A549 (cell line): ENCODE measurements at regions not wholly inside any gene's neighbourhood (a gene's known extent, or its start where the extent isn't known, plus 50 kb on each side); places are given as distances from the start of the nearest gene placed in this dataset.

Experiments used
- BHLHE40 ChIP-seq: IDR thresholded peaks from 2 replicates; pipeline ENCODE4 v1.6.1; 2012; ENCODE audit warnings: low read depth, low read length, inconsistent platforms
- ELK1 ChIP-seq: fragments of 150-350 bp; IDR thresholded peaks from 2 replicates; pipeline ENCODE4 v1.6.1; 2014; ENCODE audit warnings: low read depth, mild to moderate bottlenecking, low read length
- FOSL2 ChIP-seq, 2 experiments: fragments of 450-650 bp in 1 of 2; fragments of >200 bp in 1 of 2; sonication (Bioruptor Twin) in 1 of 2; formaldehyde crosslinking; IDR thresholded peaks; 2 replicates each; pipeline versions ENCODE4 v1.5.0 to v1.6.1; 2016 to 2020; ENCODE audit warnings: mild to moderate bottlenecking in 1 of 2, moderate library complexity in 1 of 2
- MAZ ChIP-seq: fragments of 150-350 bp; IDR thresholded peaks from 2 replicates; pipeline ENCODE4 v1.6.1; 2014; ENCODE audit warnings: antibody characterized with exemption, low read depth, low read length, borderline replicate concordance
- POLR2A ChIP-seq: IDR thresholded peaks from 2 replicates; pipeline ENCODE4 v1.6.1; 2012; ENCODE audit warnings: mild to moderate bottlenecking, low read length
- USF2 ChIP-seq: fragments of 450-650 bp; IDR thresholded peaks from 2 replicates; pipeline ENCODE4 v1.6.1; 2014; ENCODE audit warnings: antibody characterized with exemption
- ZNF302 ChIP-seq: fragments of 250-450 bp; sonication (Bioruptor Pico); IDR thresholded peaks from 2 replicates; pipeline ENCODE4 v1.9.0; 2021; ENCODE audit warnings: inconsistent platforms, mild to moderate bottlenecking, moderate library complexity
- TF ChIP-seq, protein P1 (sequence below): fragments of >200 bp; sonication (Bioruptor Twin); formaldehyde crosslinking; IDR thresholded peaks from 3 replicates; pipeline ENCODE4 v1.5.1; 2016

DNA sequence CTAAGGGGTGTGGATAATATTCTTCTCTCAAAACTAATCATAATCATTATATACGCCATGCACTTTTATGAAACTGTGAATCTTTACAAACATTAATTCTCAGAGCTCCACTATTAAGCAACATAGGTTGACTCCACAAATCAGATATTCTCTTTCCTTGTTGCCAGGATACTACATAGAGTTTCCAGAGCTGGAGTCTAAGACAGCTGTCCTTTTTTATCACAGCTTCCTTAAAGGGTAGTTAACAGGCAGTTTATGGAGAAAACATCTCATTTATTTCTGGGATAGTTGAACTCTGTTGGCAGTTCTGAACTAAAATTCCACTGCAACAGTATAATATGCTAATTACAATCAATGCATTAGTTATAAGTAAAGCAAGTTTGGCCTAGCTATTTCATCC lies 152.1 kb upstream of the PPP1R2C start:
- TF ChIP-seq, protein P1, sequence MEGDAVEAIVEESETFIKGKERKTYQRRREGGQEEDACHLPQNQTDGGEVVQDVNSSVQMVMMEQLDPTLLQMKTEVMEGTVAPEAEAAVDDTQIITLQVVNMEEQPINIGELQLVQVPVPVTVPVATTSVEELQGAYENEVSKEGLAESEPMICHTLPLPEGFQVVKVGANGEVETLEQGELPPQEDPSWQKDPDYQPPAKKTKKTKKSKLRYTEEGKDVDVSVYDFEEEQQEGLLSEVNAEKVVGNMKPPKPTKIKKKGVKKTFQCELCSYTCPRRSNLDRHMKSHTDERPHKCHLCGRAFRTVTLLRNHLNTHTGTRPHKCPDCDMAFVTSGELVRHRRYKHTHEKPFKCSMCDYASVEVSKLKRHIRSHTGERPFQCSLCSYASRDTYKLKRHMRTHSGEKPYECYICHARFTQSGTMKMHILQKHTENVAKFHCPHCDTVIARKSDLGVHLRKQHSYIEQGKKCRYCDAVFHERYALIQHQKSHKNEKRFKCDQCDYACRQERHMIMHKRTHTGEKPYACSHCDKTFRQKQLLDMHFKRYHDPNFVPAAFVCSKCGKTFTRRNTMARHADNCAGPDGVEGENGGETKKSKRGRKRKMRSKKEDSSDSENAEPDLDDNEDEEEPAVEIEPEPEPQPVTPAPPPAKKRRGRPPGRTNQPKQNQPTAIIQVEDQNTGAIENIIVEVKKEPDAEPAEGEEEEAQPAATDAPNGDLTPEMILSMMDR, result no peak
- no peak for TF ChIP-seq ZNF302
- TF ChIP-seq ELK1, result no peak
- TF ChIP-seq MAZ, result no peak
- no peak for TF ChIP-seq BHLHE40
- no peak for TF ChIP-seq USF2
- no peak for TF ChIP-seq FOSL2 (IDR thresholded peaks at IDR 0.05)
- no peak for TF ChIP-seq FOSL2 (CRISPR knock-in tag; IDR thresholded peaks at IDR 0.05)
- TF ChIP-seq POLR2A, result no peak
